HCT116 (cell line): ENCODE measurements at regions not wholly inside any gene's neighbourhood (a gene's known extent, or its start where the extent isn't known, plus 50 kb on each side); places are given as distances from the start of the nearest gene placed in this dataset.

Experiments
- ATAC-seq: fragments of 200-7000 bp; cut with Tn5 transposase; 2 replicates; pipeline ENCODE4 v1.9.1; 2020; ENCODE audit warnings: mild to moderate bottlenecking, moderate library complexity
- BruUV-seq: library from RNA; stranded (reverse); fragments of 400-500 nt; replicated peaks from 2 replicates; lab custom pipeline; 2021; lab: Mats Ljungman, UMichigan
- CTCF ChIA-PET: fragments of 300-600 bp; sonication (Branson Sonifier 250); formaldehyde crosslinking; loops from one replicate; lab custom pipeline; 2021; ENCODE audit warnings: antibody characterized with exemption; lab: Charles Lee
- POLR2A ChIA-PET: fragments of 300-600, 350-600 bp; sonication (Branson Sonifier 250); formaldehyde crosslinking; loops from one replicate; lab custom pipeline; 2021; ENCODE audit warnings: antibody characterized with exemption; lab: Charles Lee
- RAD21 ChIA-PET, 2 experiments: fragments of 300-600 bp; sonication (Branson Sonifier 250); formaldehyde crosslinking; loops; one replicate each; lab custom pipeline; 2023; ENCODE audit warnings: low total read pairs in 2 of 2; ENCODE audit not compliant: uncharacterized antibody in 2 of 2, unreplicated experiment in 2 of 2, low non-redundant PET in 1 of 2; lab: Charles Lee
- DNase-seq: peaks from one replicate; pipeline ENCODE4 v3.0.0-alpha.2; 2010; ENCODE audit warnings: low read depth, low spot score
- H2AFZ ChIP-seq: fragments of 200-600 bp; shearing (Covaris generic), sonication (generic); 2 replicates; pipeline ENCODE4 v1.6.1; 2017; ENCODE audit warnings: low read depth, mixed run types, mixed read lengths, antibody characterized with exemption, low read length; ENCODE audit not compliant: poor library complexity, severe bottlenecking
- H3K27ac ChIP-seq: 2 replicates; pipeline ENCODE4 v1.5.1; 2012; ENCODE audit warnings: low read depth, low read length
- H3K27me3 ChIP-seq: fragments of 200-600 bp; sonication (generic); 2 replicates; pipeline ENCODE4 v1.6.1; 2016; ENCODE audit warnings: mixed run types, low read length, mixed read lengths; ENCODE audit not compliant: insufficient read depth
- H3K36me3 ChIP-seq, 2 experiments: fragments of 200-500 bp in 1 of 2; fragments of 200-600 bp in 1 of 2; sonication (Bioruptor generic) in 1 of 2; sonication (generic) in 1 of 2; 2 replicates each; pipeline versions ENCODE4 v1.5.1 to v1.6.1; 2014 to 2016; ENCODE audit warnings: low read length in 2 of 2, inconsistent platforms in 1 of 2, mixed read lengths in 1 of 2, mixed run types in 1 of 2; ENCODE audit not compliant: insufficient read depth in 2 of 2, control insufficient read depth in 1 of 2
- H3K4me1 ChIP-seq, 2 experiments: fragments of 200-600 bp in 1 of 2; sonication (generic) in 1 of 2; 2 replicates each; pipeline versions ENCODE4 v1.5.1 to v1.6.1; 2012 to 2017; ENCODE audit warnings: low read length in 2 of 2, inconsistent platforms in 1 of 2, mild to moderate bottlenecking in 1 of 2, mixed read lengths in 1 of 2, mixed run types in 1 of 2, moderate library complexity in 1 of 2; ENCODE audit not compliant: insufficient read depth in 2 of 2, control insufficient read depth in 1 of 2
- H3K4me2 ChIP-seq: fragments of 200-600 bp; sonication (generic); 2 replicates; pipeline ENCODE4 v1.6.1; 2017; ENCODE audit warnings: mixed run types, low read length, mixed read lengths
- H3K4me3 ChIP-seq, 2 experiments: fragments of 200-600 bp in 1 of 2; sonication (generic) in 1 of 2; replicated peaks in 1 of 2; 2 replicates each; pipeline ENCODE4 v1.5.1; 2011 to 2016; ENCODE audit warnings: low read length in 2 of 2, control low read depth in 1 of 2, low read depth in 1 of 2, mild to moderate bottlenecking in 1 of 2, mixed read lengths in 1 of 2, mixed run types in 1 of 2
- H3K79me2 ChIP-seq: fragments of 200-600 bp; sonication (generic); 2 replicates; pipeline ENCODE4 v1.6.1; 2017; ENCODE audit warnings: mild to moderate bottlenecking, mixed run types, low read length, moderate library complexity, mixed read lengths; ENCODE audit not compliant: insufficient read depth
- H3K9ac ChIP-seq: fragments of 200-600 bp; sonication (generic); 2 replicates; pipeline ENCODE4 v1.6.1; 2016; ENCODE audit warnings: low read length, mixed read lengths
- H3K9me2 ChIP-seq: fragments of 200-600 bp; sonication (generic), shearing (Covaris generic); 2 replicates; pipeline ENCODE4 v1.6.1; 2017; ENCODE audit warnings: mixed run types, mild to moderate bottlenecking, moderate library complexity; ENCODE audit not compliant: insufficient read depth
- H3K9me3 ChIP-seq, 2 experiments: fragments of 200-500 bp in 1 of 2; fragments of 200-600 bp in 1 of 2; sonication (Bioruptor generic) in 1 of 2; sonication (generic) in 1 of 2; 2 replicates each; pipeline ENCODE4 v1.6.1; 2014 to 2017; ENCODE audit warnings: low read length in 2 of 2, mixed read lengths in 2 of 2, inconsistent platforms in 1 of 2, low read depth in 1 of 2, mild to moderate bottlenecking in 1 of 2, mixed run types in 1 of 2, moderate library complexity in 1 of 2; ENCODE audit not compliant: control insufficient read depth in 1 of 2, insufficient read depth in 1 of 2
- H4K20me1 ChIP-seq: fragments of 200-600 bp; sonication (generic), shearing (Covaris generic); 2 replicates; pipeline ENCODE4 v1.6.1; 2017; ENCODE audit warnings: mixed run types, mild to moderate bottlenecking, moderate library complexity; ENCODE audit not compliant: insufficient read depth
- EGR1 ChIP-seq: IDR thresholded peaks from 2 replicates; pipeline ENCODE4 v1.6.1; 2012; ENCODE audit warnings: low read depth
- ELF1 ChIP-seq: IDR thresholded peaks from 2 replicates; pipeline ENCODE4 v1.6.1; 2012; ENCODE audit warnings: low read depth, borderline replicate concordance
- EZH2 ChIP-seq: fragments of 200-600 bp; sonication (generic); IDR thresholded peaks from 2 replicates; pipeline ENCODE4 v1.6.1; 2017; ENCODE audit warnings: antibody characterized with exemption, mixed run types
- JUND ChIP-seq: IDR thresholded peaks from 2 replicates; pipeline ENCODE4 v1.6.1; 2012
- POLR2A ChIP-seq: IDR thresholded peaks from 2 replicates; pipeline ENCODE4 v1.7.0; 2011; ENCODE audit warnings: borderline replicate concordance; ENCODE audit not compliant: insufficient read depth, insufficient read length; ENCODE audit errors: extremely low read depth
- POLR2AphosphoS5 ChIP-seq: IDR thresholded peaks from 2 replicates; pipeline ENCODE4 v1.6.1; 2011; ENCODE audit warnings: mild to moderate bottlenecking, low read depth, low read length, moderate library complexity
- RAD21 ChIP-seq: IDR thresholded peaks from 2 replicates; pipeline ENCODE4 v1.6.1; 2012; ENCODE audit warnings: low read depth, mild to moderate bottlenecking
- SIN3A ChIP-seq: IDR thresholded peaks from 2 replicates; pipeline ENCODE4 v1.6.1; 2012; ENCODE audit warnings: low read depth
- SRF ChIP-seq: IDR thresholded peaks from 2 replicates; pipeline ENCODE4 v1.6.1; 2012; ENCODE audit warnings: low read depth
- YY1 ChIP-seq: IDR thresholded peaks from 2 replicates; pipeline ENCODE4 v1.6.1; 2011; ENCODE audit warnings: low read length, low read depth, moderate library complexity, mild to moderate bottlenecking; ENCODE audit not compliant: insufficient replicate concordance; ENCODE audit errors: extremely low read depth
- ZNF274 ChIP-seq: fragments of 200-500 bp; sonication (Bioruptor generic); IDR thresholded peaks from 2 replicates; pipeline ENCODE4 v1.6.1; 2014; ENCODE audit warnings: mild to moderate bottlenecking, low read depth, low read length, inconsistent platforms
- intact Hi-C: fragments of 100-400 bp; cut with micrococcal nuclease; formaldehyde crosslinking; loops from 2 replicates; pipeline ENCODE4 v1.10.0; 2022
- TF ChIP-seq, protein P1 (sequence below): IDR thresholded peaks from 2 replicates; pipeline ENCODE4 v1.6.1; 2011; ENCODE audit warnings: mild to moderate bottlenecking, low read length, moderate library complexity; ENCODE audit not compliant: insufficient replicate concordance; ENCODE audit errors: extremely low read depth
- TF ChIP-seq, protein P2 (sequence below), 3 experiments: fragments of 200-600 bp in 1 of 3; sonication (generic) in 1 of 3; IDR thresholded peaks in 2 of 3; conservative IDR thresholded peaks in 1 of 3; 2 replicates each; pipeline ENCODE4 v1.5.1; 2012 to 2017; ENCODE audit warnings: low read depth in 2 of 3, low read length in 2 of 3, antibody characterized with exemption in 1 of 3, borderline replicate concordance in 1 of 3, control low read depth in 1 of 3, mild to moderate bottlenecking in 1 of 3, mixed read lengths in 1 of 3, mixed run types in 1 of 3, moderate library complexity in 1 of 3; ENCODE audit not compliant: insufficient read depth in 1 of 3

DNA sequence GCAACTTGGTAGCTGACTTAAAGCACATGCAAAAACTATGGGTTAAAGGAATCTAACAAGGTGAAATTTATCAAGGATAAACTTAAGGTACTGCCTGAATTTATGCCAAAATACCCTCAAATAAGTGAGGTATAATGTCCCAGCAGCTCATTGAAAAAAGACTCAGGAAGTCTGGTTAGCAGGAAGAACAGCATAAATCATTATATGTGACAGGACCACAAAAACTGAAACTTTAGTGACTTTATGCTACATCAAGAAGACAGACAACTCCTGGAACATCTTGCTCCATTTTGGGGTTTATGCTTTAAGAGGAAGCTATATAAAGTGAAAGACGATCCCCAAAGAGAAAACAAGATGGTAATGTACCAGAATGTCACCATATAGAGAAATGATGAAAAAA is 282.4 kb upstream of the ZNF462 start:
- Histone ChIP-seq H3K4me3 (no peak overlapping the region), H4K20me1 (no peaks in the 10 kb centered on the region; the same call in 1 of the 2 replicates), H2AFZ (no peak overlapping the region), H3K4me2 (no peak overlapping the region), H3K4me1 (no peaks in the 10 kb centered on the region), H3K36me3 (no peaks in the 10 kb centered on the region), H3K27me3 (no peaks in the 10 kb centered on the region), H3K79me2 (no peaks in the 10 kb centered on the region), H3K27ac (no peak overlapping the region), H3K9me2 (0 out of 2 replicates have a peak, but pooled peaks cover 3% of the 10 kb centered on the region), H3K9ac (no peak overlapping the region), H3K9me3 (no peaks in the 10 kb centered on the region)
- no peak for TF ChIP-seq SIN3A
- TF ChIP-seq, protein P1, sequence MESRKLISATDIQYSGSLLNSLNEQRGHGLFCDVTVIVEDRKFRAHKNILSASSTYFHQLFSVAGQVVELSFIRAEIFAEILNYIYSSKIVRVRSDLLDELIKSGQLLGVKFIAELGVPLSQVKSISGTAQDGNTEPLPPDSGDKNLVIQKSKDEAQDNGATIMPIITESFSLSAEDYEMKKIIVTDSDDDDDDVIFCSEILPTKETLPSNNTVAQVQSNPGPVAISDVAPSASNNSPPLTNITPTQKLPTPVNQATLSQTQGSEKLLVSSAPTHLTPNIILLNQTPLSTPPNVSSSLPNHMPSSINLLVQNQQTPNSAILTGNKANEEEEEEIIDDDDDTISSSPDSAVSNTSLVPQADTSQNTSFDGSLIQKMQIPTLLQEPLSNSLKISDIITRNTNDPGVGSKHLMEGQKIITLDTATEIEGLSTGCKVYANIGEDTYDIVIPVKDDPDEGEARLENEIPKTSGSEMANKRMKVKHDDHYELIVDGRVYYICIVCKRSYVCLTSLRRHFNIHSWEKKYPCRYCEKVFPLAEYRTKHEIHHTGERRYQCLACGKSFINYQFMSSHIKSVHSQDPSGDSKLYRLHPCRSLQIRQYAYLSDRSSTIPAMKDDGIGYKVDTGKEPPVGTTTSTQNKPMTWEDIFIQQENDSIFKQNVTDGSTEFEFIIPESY: no peak
- no peak for TF ChIP-seq ZNF274
- no peak for TF ChIP-seq RAD21
- TF ChIP-seq ELF1: no peak
- TF ChIP-seq SRF: no peak
- no peak for TF ChIP-seq YY1
- no peak for TF ChIP-seq EGR1
- TF ChIP-seq POLR2AphosphoS5: no peak
- TF ChIP-seq, protein P2, sequence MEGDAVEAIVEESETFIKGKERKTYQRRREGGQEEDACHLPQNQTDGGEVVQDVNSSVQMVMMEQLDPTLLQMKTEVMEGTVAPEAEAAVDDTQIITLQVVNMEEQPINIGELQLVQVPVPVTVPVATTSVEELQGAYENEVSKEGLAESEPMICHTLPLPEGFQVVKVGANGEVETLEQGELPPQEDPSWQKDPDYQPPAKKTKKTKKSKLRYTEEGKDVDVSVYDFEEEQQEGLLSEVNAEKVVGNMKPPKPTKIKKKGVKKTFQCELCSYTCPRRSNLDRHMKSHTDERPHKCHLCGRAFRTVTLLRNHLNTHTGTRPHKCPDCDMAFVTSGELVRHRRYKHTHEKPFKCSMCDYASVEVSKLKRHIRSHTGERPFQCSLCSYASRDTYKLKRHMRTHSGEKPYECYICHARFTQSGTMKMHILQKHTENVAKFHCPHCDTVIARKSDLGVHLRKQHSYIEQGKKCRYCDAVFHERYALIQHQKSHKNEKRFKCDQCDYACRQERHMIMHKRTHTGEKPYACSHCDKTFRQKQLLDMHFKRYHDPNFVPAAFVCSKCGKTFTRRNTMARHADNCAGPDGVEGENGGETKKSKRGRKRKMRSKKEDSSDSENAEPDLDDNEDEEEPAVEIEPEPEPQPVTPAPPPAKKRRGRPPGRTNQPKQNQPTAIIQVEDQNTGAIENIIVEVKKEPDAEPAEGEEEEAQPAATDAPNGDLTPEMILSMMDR (IDR thresholded peaks at IDR 0.05 in 2 of 3, conservative IDR thresholded peaks at IDR 0.05 in 1 of 3; ENCODE audit: borderline replicate concordance in 1 of 3, insufficient read depth in 1 of 3, low read depth in 2 of 3, low read length in 2 of 3): no peak
- no peak for TF ChIP-seq EZH2
- TF ChIP-seq JUND: no peak
- TF ChIP-seq POLR2A: no peak
- intact Hi-C loops: no loop called here
- BruUV-seq: no TSS peak
- DNase-seq (no peak), ATAC-seq (no peak)
- ChIA-PET POLR2A (no interaction called here), RAD21 (no interaction called here), CTCF (no interaction called here)
